Astrocyte (in vitro differentiated cells and primary cell): ENCODE measurements at regions not wholly inside any gene's neighbourhood (a gene's known extent, or its start where the extent isn't known, plus 50 kb on each side); places are given as distances from the start of the nearest gene placed in this dataset.

Experiments used
- EZH2 ChIP-seq: IDR thresholded peaks from 2 replicates; pipeline ENCODE4 v1.6.1; 2012; ENCODE audit warnings: mild to moderate bottlenecking, low read length, inconsistent platforms; ENCODE audit not compliant: insufficient read depth
- TF ChIP-seq, protein P1 (sequence below): IDR thresholded peaks from 2 replicates; pipeline ENCODE4 v1.5.1; 2011; ENCODE audit warnings: low read depth, mild to moderate bottlenecking, inconsistent platforms, low read length, moderate library complexity; ENCODE audit not compliant: insufficient read depth

GRCh38 chr16:80447241-80447640, 93.6 kb upstream of the DYNLRB2 start:
- TF ChIP-seq, protein P1, sequence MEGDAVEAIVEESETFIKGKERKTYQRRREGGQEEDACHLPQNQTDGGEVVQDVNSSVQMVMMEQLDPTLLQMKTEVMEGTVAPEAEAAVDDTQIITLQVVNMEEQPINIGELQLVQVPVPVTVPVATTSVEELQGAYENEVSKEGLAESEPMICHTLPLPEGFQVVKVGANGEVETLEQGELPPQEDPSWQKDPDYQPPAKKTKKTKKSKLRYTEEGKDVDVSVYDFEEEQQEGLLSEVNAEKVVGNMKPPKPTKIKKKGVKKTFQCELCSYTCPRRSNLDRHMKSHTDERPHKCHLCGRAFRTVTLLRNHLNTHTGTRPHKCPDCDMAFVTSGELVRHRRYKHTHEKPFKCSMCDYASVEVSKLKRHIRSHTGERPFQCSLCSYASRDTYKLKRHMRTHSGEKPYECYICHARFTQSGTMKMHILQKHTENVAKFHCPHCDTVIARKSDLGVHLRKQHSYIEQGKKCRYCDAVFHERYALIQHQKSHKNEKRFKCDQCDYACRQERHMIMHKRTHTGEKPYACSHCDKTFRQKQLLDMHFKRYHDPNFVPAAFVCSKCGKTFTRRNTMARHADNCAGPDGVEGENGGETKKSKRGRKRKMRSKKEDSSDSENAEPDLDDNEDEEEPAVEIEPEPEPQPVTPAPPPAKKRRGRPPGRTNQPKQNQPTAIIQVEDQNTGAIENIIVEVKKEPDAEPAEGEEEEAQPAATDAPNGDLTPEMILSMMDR: no peak
- TF ChIP-seq EZH2: no peak
